Urinary bladder (tissue), 3 donors: ENCODE measurements at regions not wholly inside any gene's neighbourhood (a gene's known extent, or its start where the extent isn't known, plus 50 kb on each side); places are given as distances from the start of the nearest gene placed in this dataset.

Source experiments
- DNase-seq: peaks from one replicate; pipeline ENCODE4 v3.0.0-alpha.2; 2015; ENCODE audit errors: extremely low spot score
- H3K27ac ChIP-seq: one replicate; pipeline ENCODE4 v1.5.1; 2013; ENCODE audit warnings: low read depth, mild to moderate bottlenecking, moderate library complexity
- H3K36me3 ChIP-seq: one replicate; pipeline ENCODE4 v1.6.1; 2013; ENCODE audit warnings: mild to moderate bottlenecking, moderate library complexity; ENCODE audit not compliant: insufficient read depth
- H3K4me1 ChIP-seq: one replicate; pipeline ENCODE4 v1.6.1; 2013; ENCODE audit warnings: mild to moderate bottlenecking, moderate library complexity; ENCODE audit not compliant: insufficient read depth
- H3K4me3 ChIP-seq: one replicate; pipeline ENCODE4 v1.5.1; 2013; ENCODE audit warnings: low read depth, low read length
- WGBS: extraction: QIAGEN DNeasy Blood & Tissue Kit; methylation state at CpG from one replicate; pipeline ENCODE4 v1.1.7; 2013; 5-methylcytosine and 5-hydroxymethylcytosine counted together
- donor health status: healthy with polysubstance abuse.
- donor health status: healthy.

DNA sequence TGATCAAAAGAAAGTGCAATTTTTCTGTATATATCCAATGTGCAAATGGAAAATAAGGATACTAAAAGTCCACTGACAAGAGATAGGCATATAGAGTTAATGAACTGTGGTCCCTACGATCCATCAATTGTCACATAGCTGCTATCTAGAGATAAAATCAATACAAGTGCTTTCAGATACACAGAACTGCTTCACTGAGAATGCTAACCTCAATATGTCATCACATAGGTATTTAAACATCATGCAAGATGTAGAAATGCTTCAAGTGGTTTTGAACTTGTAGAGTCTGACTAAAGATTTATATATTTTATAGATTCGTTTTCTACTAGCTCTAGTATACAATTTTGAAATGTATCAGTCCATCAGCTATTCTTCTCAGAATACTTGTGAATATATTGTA is 1604.7 kb downstream of the PLA2G4A start:
- Histone ChIP-seq H3K36me3 (no peaks in the 10 kb centered on the region), H3K4me3 (no peak overlapping the region), H3K4me1 (no peaks in the 10 kb centered on the region), H3K27ac (no peak overlapping the region)
- DNase-seq = no peak
- 72% methylated on average over 2 of the region's 2 CpGs for WGBS

GRCh38 chr1:188444526-188444925 is 1615.8 kb downstream of the PLA2G4A start:
- 16% methylated on average over 3 of the region's 3 CpGs for WGBS
- Histone ChIP-seq H3K36me3 (no peaks in the 10 kb centered on the region), H3K4me1 (no peaks in the 10 kb centered on the region), H3K4me3 (no peak overlapping the region), H3K27ac (no peak overlapping the region)
- DNase-seq = no peak

DNA sequence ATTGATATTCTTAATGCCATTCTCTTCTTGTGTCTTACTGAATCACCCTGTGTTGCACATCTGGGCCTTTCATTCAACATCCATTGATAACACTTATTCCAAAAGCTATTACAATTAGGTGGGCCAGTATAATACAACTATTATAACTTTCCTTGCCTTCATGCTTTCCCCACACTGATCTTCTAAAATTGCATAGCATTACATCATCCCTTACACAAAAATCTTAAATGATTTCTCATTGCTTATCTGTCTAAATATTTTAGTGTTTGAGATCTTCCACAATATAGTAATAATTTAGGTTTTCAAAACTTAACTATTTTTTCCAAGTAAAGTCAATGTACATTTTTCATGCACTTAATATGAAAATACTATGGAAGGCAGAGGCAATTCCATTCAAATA is 1634.1 kb downstream of the PLA2G4A start:
- H3K27ac ChIP-seq = no peak overlapping the region
- no peak for DNase-seq
- H3K36me3 ChIP-seq = no peaks in the 10 kb centered on the region
- no peak overlapping the region for H3K4me3 ChIP-seq
- no peaks in the 10 kb centered on the region for H3K4me1 ChIP-seq

DNA sequence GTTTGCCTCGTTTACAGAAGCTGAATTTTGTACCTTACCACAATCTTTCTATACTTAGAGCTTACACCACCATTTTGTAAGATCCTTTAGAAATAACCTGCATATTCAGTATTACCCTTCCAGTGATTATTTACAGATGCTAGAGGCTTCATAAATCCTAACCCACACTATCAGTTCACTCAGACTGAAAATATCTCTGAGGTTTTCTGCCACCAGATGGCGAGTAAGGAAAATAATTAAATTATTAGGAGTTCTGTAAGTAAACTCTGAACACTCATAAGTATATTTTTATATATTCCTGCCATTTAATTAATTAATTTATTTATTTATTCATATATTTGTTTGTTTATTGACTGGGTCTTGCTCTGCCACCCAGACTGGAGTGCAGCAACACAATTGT is 1635.2 kb downstream of the PLA2G4A start:
- no peaks in the 10 kb centered on the region for H3K36me3 ChIP-seq
- DNase-seq = no peak
- no peak overlapping the region for H3K4me3 ChIP-seq
- WGBS = 82% methylated on average over 2 of the region's 2 CpGs
- no peak overlapping the region for H3K27ac ChIP-seq
- H3K4me1 ChIP-seq = no peaks in the 10 kb centered on the region

GRCh38 chr1:188466539-188466938 is 1637.8 kb downstream of the PLA2G4A start:
- Histone ChIP-seq H3K4me1 (no peaks in the 10 kb centered on the region), H3K27ac (no peak overlapping the region), H3K4me3 (no peak overlapping the region), H3K36me3 (no peaks in the 10 kb centered on the region)
- DNase-seq = no peak
- WGBS = 86% methylated on average over 4 of the region's 4 CpGs

GRCh38 chr1:188476606-188477005 is 1647.9 kb downstream of the PLA2G4A start:
- no peak for DNase-seq
- H3K4me3 ChIP-seq = no peak overlapping the region
- no peaks in the 10 kb centered on the region for H3K4me1 ChIP-seq
- no peak overlapping the region for H3K27ac ChIP-seq
- WGBS = 70% methylated on average over 1 of the region's 1 CpG
- H3K36me3 ChIP-seq = no peaks in the 10 kb centered on the region

- Histone ChIP-seq H3K36me3 (no peaks in the 10 kb centered on the region), H3K4me1 (no peaks in the 10 kb centered on the region), H3K4me3 (no peak overlapping the region), H3K27ac (no peak overlapping the region)
- WGBS = 39% methylated on average over 5 of the region's 5 CpGs
- no peak for DNase-seq
Observed at GRCh38 chr1:188489336-188490112, 1660.8 kb downstream of the PLA2G4A start.

DNA sequence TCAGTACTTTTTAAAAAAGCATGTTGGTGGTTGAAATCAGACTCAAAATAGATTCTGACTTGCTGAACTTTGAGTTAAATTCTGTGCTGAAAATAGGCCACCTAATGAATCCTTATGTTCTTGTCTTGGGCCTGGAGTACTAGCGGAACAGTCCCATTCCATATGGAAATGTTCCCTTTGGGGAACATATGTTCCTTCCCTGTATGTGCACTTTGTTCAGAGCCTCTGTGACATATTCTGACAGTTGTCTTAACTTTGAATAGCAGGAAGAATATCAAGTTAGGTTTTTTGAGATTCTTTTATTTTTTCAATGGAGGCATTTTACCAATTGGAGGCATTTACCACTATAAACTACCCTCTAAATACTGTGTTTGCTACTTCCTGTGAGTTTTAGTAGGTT is 1667.8 kb downstream of the PLA2G4A start:
- Histone ChIP-seq H3K4me3 (no peak overlapping the region), H3K36me3 (no peaks in the 10 kb centered on the region), H3K27ac (no peak overlapping the region), H3K4me1 (no peaks in the 10 kb centered on the region)
- no peak for DNase-seq
- WGBS = 98% methylated on average over 1 of the region's 1 CpG

DNA sequence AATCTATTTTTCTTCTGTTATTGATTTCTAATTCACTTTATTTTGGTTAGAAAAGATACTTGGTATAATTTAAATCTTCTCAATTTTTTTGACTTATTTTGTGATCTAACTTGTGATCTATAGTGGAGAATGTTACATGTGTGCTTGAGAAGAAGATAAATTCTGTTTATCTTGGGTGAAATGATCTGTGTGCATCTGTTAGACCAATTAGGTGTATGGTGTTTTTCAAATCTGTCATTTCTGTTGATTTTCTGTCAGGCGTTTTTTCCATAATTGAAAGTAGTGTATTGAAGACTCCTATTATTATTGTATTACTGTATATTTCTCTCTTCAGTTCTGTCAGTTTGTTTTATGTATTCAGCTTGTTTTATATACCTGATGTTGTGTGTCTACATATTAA is 1668.3 kb downstream of the PLA2G4A start:
- H3K36me3 ChIP-seq = no peaks in the 10 kb centered on the region
- DNase-seq = no peak
- WGBS = 83% methylated on average over 1 of the region's 1 CpG

GRCh38 chr1:188499690-188500089 is 1670.9 kb downstream of the PLA2G4A start:
- Histone ChIP-seq H3K27ac (no peak overlapping the region), H3K4me1 (no peaks in the 10 kb centered on the region), H3K4me3 (no peak overlapping the region), H3K36me3 (no peaks in the 10 kb centered on the region)
- DNase-seq = no peak
- WGBS = 75% methylated on average over 1 of the region's 1 CpG

More for the DNA sequence above, 1668.3 kb downstream of the PLA2G4A start:
- no peak overlapping the region for H3K4me3 ChIP-seq
- no peaks in the 10 kb centered on the region for H3K4me1 ChIP-seq
- H3K27ac ChIP-seq = no peak overlapping the region

GRCh38 chr1:188514917-188515316 is 1686.2 kb downstream of the PLA2G4A start:
- H3K4me3 ChIP-seq = no peak overlapping the region
- no peak overlapping the region for H3K27ac ChIP-seq
- H3K36me3 ChIP-seq = no peaks in the 10 kb centered on the region
- no peak for DNase-seq
- WGBS = 93% methylated on average over 3 of the region's 3 CpGs
- H3K4me1 ChIP-seq = no peaks in the 10 kb centered on the region

DNA sequence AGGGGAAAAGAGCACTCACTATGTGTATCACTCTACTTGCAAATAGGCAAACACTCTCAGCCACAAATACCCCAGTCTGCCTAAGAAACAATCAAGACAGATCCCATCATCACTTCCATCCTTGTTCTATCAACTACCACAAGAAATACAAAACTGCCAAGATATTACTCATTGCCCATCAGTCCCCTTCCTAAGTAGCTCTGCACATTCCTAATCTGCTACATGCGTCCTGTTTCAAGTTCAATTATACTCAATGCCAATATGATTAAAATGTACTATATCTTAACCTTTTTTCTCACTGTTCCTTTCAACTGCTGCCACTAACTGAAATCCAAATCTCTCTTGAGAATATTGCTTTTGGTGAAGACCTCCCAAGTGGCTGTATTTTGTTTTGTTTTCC is 1688.4 kb downstream of the PLA2G4A start:
- H3K27ac ChIP-seq = no peak overlapping the region
- no peak overlapping the region for H3K4me3 ChIP-seq
- WGBS = 89% methylated on average over 1 of the region's 1 CpG
- no peaks in the 10 kb centered on the region for H3K4me1 ChIP-seq
- DNase-seq = no peak
- H3K36me3 ChIP-seq = no peaks in the 10 kb centered on the region

DNA sequence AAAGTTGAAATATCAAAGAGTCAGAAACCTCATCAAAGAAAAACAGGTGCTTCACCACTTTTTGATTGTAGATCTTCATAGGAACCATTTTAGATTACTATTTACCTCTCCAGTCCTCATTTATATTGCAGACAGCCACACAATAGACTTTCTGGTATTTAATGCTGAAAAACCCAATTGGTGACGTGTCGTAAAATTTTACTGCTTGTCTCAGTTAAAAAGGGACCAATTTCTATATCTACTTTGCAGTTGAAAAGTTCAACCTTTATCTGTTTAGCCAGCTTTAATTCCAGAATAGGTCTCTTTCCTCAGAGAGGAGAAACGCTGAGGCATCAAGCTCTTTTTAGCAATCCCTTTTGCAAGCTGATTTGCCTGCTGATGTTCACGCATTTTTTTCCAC is 1722.4 kb downstream of the PLA2G4A start:
- WGBS = 42% methylated on average over 4 of the region's 4 CpGs
- no peak overlapping the region for H3K4me3 ChIP-seq

DNA sequence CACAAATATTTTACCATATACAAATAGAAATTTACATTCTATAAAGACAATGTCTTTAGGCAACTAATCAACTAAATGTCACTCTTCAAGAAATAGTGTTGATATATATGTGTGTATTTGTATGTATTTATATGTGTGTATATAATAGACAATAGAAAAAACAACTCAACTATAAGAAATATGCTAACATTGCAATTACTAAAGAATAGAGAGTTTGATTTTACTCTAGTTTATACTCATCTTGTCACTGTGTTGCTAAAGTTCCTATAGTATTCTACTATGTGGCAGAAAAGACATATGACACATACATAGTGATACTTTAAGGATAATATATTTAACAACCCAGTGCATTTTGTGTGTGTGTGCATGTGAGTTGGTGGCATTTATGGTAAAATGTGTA is 1728.3 kb downstream of the PLA2G4A start:
- Histone ChIP-seq H3K4me1 (no peaks in the 10 kb centered on the region), H3K36me3 (no peaks in the 10 kb centered on the region), H3K27ac (no peak overlapping the region), H3K4me3 (no peak overlapping the region)
- no peak for DNase-seq

More for the DNA sequence above, 1722.4 kb downstream of the PLA2G4A start:
- no peaks in the 10 kb centered on the region for H3K36me3 ChIP-seq
- H3K27ac ChIP-seq = no peak overlapping the region
- peaks cover 1% of the 10 kb centered on the region for H3K4me1 ChIP-seq
- DNase-seq = peak; percentile 2
